ENCODE measurements at regions not wholly inside any gene's neighbourhood (a gene's known extent, or its start where the extent isn't known, plus 50 kb on each side); places are given as distances from the start of the nearest gene placed in this dataset.

DNA sequence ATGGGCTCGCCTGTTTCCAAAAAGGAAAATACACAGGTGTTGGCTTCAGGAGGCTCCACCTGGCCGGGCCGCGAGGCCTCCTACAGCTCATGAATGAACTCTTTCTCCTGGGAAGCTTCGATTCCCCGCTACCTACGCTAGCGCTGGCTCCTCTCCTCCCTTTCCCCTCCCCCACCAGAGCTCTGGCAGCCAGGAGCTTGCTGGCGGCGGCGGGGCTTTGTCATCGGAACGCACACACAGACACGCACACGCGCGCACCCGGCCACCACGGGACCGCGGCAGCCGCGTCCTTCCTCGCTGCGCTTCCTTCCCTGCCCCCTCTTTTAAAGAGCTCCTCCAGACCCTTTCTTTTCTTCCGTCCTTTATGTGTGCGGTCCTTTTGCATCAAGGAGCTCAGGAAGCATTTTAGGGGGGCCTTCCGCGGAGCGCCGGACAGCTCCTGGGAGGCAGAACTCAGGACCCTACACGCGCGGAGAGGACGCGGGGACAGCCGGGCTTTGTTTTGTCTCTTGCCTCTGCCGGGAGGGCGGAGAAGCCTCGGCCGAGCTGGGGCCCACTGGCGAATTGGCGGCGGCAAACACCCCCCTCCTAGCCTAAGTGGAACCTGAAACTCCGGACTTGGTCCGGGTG, 70.2 kb upstream of the BCOR start:
- H3K4me3 ChIP-seq (ENCODE audit: low read depth, low read length): peak overlapping the region; percentile 41
- no peak for DNase-seq
- TF ChIP-seq, protein P1, sequence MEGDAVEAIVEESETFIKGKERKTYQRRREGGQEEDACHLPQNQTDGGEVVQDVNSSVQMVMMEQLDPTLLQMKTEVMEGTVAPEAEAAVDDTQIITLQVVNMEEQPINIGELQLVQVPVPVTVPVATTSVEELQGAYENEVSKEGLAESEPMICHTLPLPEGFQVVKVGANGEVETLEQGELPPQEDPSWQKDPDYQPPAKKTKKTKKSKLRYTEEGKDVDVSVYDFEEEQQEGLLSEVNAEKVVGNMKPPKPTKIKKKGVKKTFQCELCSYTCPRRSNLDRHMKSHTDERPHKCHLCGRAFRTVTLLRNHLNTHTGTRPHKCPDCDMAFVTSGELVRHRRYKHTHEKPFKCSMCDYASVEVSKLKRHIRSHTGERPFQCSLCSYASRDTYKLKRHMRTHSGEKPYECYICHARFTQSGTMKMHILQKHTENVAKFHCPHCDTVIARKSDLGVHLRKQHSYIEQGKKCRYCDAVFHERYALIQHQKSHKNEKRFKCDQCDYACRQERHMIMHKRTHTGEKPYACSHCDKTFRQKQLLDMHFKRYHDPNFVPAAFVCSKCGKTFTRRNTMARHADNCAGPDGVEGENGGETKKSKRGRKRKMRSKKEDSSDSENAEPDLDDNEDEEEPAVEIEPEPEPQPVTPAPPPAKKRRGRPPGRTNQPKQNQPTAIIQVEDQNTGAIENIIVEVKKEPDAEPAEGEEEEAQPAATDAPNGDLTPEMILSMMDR (IDR thresholded peaks at IDR 0.05; ENCODE audit: low read depth, low read length, missing control alignments): no peak
- no peaks in the 10 kb centered on the region for H3K27me3 ChIP-seq (replicated peaks)
- no peaks in the 10 kb centered on the region for H3K36me3 ChIP-seq (replicated peaks)
- in situ Hi-C loops (cut with HindIII; ENCODE audit: low pct_ligation_motif_present, low sequenced_read_pairs): no loop called here
- no peak overlapping the region for H3K27ac ChIP-seq

DNA sequence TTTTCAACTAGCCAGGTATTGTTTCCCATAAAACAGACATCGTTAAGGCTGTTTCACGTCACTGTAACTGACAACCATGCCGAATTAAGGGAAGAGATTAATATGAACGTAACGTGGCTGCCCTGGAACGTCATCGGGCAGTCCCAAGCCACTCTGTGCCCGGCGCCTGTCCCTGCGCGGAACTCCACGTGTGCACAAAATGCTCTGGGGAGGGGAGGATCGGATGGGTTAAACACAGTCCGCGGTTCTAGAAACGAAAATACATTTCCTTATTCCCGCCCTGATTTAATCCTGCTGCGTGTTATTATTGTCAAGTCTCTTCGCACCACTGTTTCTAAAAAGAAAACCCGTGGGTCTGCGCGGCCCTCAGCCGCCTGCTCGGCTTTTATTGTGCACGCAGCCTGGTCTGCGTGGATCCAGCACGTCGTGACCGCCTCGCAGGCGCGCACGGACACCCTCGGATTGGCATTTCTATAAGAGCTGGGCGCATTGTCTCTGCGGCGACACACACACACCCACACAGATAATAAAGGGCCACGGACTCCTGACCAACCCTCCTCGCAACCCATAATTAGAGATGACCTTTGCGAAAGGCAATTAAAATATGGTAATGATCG, 69.6 kb upstream of the BCOR start:
- no peak for DNase-seq
- H3K27ac ChIP-seq: no peak overlapping the region
- H3K4me3 ChIP-seq (ENCODE audit: low read depth, low read length): peak overlapping the region; percentile 41
- no peaks in the 10 kb centered on the region for H3K27me3 ChIP-seq (replicated peaks)
- TF ChIP-seq, protein P1 (IDR thresholded peaks at IDR 0.05; ENCODE audit: low read depth, low read length, missing control alignments): no peak
- H3K36me3 ChIP-seq (replicated peaks): no peaks in the 10 kb centered on the region
- in situ Hi-C loops (cut with HindIII; ENCODE audit: low pct_ligation_motif_present, low sequenced_read_pairs): no loop called here

DNA sequence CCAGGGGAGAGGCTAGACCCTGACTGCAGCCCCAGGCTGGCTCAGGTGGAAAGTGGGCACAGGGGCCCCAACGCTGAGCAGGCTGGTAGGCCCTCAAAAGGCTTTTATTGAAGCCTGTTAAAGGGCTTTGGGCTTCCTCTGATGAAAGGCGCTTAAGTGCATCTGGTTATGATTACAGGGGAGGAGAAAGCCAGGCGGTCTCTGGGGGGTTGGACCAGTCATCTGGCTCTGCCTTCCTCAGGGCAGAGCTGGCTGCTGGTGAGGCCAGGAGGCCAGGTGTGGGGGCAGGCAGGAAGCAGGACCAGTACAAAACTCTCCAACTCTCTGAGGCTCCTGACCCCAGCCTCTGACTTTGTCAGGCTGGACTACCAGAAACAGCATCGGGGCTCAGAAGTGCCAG, 68.8 kb upstream of the BCOR start:
- TF ChIP-seq, protein P1 (IDR thresholded peaks at IDR 0.05; ENCODE audit: low read depth, low read length, missing control alignments): no peak
- in situ Hi-C loops (cut with HindIII; ENCODE audit: low pct_ligation_motif_present, low sequenced_read_pairs): no loop called here
- Histone ChIP-seq H3K27me3 (replicated peaks) (no peaks in the 10 kb centered on the region), H3K36me3 (replicated peaks) (no peaks in the 10 kb centered on the region), H3K4me3 (ENCODE audit: low read depth, low read length) (no peak overlapping the region), H3K27ac (no peak overlapping the region)
- DNase-seq: no peak

DNA sequence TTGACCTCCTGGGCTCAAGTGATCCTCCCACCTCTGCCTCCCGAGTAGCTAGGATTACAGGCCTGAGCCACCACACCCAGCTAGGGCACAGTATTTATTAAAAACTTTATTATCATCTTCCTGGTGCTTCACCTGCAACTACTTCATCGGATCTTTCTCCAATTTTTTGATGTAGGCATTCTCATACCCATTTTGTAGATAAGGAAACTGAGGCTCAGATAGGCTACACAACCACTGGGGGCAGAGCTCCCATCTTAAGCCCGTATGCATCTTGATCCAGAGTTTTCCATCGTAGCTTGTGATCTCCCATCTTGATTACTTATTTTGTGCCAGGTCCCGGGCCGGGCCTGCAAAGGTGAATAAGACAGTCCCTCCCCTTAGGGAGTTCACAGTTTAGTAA, 68.1 kb upstream of the BCOR start:
- no peaks in the 10 kb centered on the region for H3K27me3 ChIP-seq (replicated peaks)
- TF ChIP-seq, protein P1 (IDR thresholded peaks at IDR 0.05; ENCODE audit: low read depth, low read length, missing control alignments): no peak
- no peak overlapping the region for H3K4me3 ChIP-seq (ENCODE audit: low read depth, low read length)
- H3K36me3 ChIP-seq (replicated peaks): no peaks in the 10 kb centered on the region
- no peak for DNase-seq
- H3K27ac ChIP-seq: no peak overlapping the region
- in situ Hi-C loops (cut with HindIII; ENCODE audit: low pct_ligation_motif_present, low sequenced_read_pairs): no loop called here

DNA sequence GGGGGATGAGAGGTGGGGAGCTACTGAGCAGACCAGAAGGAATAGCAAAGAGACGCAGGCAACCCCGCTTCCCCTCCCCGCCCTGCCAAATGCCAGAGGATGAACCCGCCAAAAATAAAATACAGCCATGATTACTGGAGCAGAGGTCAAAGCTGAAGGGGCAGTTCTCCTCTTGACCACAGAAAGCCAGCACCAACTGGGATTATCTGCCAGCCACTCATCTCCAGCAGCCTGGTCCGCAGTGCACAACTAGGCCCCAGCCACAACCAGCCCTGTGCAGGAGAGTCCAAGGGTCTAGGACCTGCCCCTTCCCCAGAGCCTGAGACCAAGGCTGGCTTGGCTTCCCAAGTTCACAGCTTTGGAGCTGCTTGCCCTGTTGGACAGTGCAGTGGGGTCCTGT, 67.4 kb upstream of the BCOR start:
- TF ChIP-seq, protein P1 (IDR thresholded peaks at IDR 0.05; ENCODE audit: low read depth, low read length, missing control alignments): no peak
- H3K36me3 ChIP-seq (replicated peaks): no peaks in the 10 kb centered on the region
- H3K4me3 ChIP-seq (ENCODE audit: low read depth, low read length): no peak overlapping the region
- in situ Hi-C loops (cut with HindIII; ENCODE audit: low pct_ligation_motif_present, low sequenced_read_pairs): no loop called here
- no peak for DNase-seq
- no peak overlapping the region for H3K27ac ChIP-seq
- no peaks in the 10 kb centered on the region for H3K27me3 ChIP-seq (replicated peaks)

DNA sequence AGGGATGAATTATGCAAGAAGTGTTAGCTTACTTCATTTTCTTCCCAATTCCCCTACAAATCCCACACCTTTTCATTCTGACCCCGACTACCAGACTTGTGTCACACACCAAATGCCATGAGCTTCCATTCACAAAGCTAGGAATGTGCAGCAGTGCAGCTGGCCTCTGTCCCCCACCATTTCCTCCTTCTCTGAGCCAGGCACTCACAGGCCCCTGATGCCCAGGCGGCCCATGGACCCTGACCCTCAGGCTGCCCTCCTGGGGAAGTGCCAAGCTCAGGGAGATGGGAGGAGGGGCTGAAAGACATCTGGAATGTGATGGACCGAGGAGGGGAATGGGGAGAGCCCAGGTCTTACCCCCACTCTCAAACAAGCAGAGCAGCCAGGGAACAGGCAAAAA, 67.0 kb upstream of the BCOR start:
- H3K4me3 ChIP-seq (ENCODE audit: low read depth, low read length): no peak overlapping the region
- DNase-seq: no peak
- H3K27ac ChIP-seq: no peak overlapping the region
- no peaks in the 10 kb centered on the region for H3K27me3 ChIP-seq (replicated peaks)
- TF ChIP-seq, protein P1 (IDR thresholded peaks at IDR 0.05; ENCODE audit: low read depth, low read length, missing control alignments): no peak
- in situ Hi-C loops (cut with HindIII; ENCODE audit: low pct_ligation_motif_present, low sequenced_read_pairs): no loop called here
- H3K36me3 ChIP-seq (replicated peaks): no peaks in the 10 kb centered on the region

Measured in brain microvascular endothelial cell (primary cell).